ENCODE measurements at regions not wholly inside any gene's neighbourhood (a gene's known extent, or its start where the extent isn't known, plus 50 kb on each side); places are given as distances from the start of the nearest gene placed in this dataset.

DNA sequence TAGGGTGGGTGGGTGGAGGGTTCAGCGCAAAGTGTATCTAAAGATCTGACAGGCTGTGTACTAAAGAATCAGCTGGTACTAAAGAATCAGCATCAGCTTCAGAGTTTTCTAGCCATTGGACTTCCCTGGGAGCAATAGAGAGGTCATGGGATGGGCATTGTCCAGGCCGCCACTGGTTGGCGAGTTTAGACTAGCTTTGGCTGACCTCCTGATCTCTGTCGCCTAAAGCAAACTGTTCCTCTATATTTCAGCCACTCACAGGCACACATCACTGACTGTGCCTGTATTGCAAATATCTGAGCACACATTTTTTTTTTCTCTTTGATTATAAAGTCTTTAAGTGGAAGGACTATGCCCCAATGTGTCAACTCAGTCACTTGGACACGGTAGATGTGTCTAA lies 267.8 kb upstream of the SKOR2 start:
- H3K79me2 ChIP-seq (ENCODE audit: insufficient read depth, low read length): no peaks in the 10 kb centered on the region
- H3K27me3 ChIP-seq (ENCODE audit: control insufficient read depth in 2 of 2, insufficient read depth in 2 of 2, low read length in 2 of 2): no peaks in the 10 kb centered on the region
- peaks cover 0 to 12% (median 3%) of the 10 kb centered on the region in 7 donors for H3K9me3 Mint-ChIP-seq
- no peaks in the 10 kb centered on the region for H3K4me1 ChIP-seq (ENCODE audit: control insufficient read depth in 1 of 2, insufficient read depth in 2 of 2, low read length in 2 of 2)
- H3K4me3 Mint-ChIP-seq: no peak overlapping the region
- no peaks in the 10 kb centered on the region for H4K20me1 ChIP-seq (ENCODE audit: insufficient read depth, low read length)
- H3K36me3 ChIP-seq (replicated peaks in 1 of 2; ENCODE audit: control insufficient read depth in 1 of 2, insufficient read depth in 2 of 2, low read length in 2 of 2): no peaks in the 10 kb centered on the region
- no peak overlapping the region for H3K4me2 ChIP-seq (replicated peaks; ENCODE audit: extremely low read depth, low read length, poor library complexity, severe bottlenecking)
- TF ChIP-seq, protein P1, sequence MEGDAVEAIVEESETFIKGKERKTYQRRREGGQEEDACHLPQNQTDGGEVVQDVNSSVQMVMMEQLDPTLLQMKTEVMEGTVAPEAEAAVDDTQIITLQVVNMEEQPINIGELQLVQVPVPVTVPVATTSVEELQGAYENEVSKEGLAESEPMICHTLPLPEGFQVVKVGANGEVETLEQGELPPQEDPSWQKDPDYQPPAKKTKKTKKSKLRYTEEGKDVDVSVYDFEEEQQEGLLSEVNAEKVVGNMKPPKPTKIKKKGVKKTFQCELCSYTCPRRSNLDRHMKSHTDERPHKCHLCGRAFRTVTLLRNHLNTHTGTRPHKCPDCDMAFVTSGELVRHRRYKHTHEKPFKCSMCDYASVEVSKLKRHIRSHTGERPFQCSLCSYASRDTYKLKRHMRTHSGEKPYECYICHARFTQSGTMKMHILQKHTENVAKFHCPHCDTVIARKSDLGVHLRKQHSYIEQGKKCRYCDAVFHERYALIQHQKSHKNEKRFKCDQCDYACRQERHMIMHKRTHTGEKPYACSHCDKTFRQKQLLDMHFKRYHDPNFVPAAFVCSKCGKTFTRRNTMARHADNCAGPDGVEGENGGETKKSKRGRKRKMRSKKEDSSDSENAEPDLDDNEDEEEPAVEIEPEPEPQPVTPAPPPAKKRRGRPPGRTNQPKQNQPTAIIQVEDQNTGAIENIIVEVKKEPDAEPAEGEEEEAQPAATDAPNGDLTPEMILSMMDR (IDR thresholded peaks at IDR 0.05): no peak
- no peak overlapping the region for H2AFZ ChIP-seq (ENCODE audit: insufficient read depth, low read depth, low read length, poor library complexity, severe bottlenecking)
- H3K4me3 ChIP-seq (replicated peaks in 1 of 3; ENCODE audit: low read depth in 2 of 3, low read length in 3 of 3): no peak overlapping the region
- H3K36me3 Mint-ChIP-seq: no peaks in the 10 kb centered on the region
- H3K9ac ChIP-seq (ENCODE audit: insufficient read depth, low read length, poor library complexity, severe bottlenecking): no peak overlapping the region
- H3K27me3 Mint-ChIP-seq (ENCODE audit: low read depth in 3 of 3): peaks cover 1 to 4% (median 3%) of the 10 kb centered on the region in 3 donors
- intact Hi-C loops (cut with micrococcal nuclease): no loop called here
- H3K27ac Mint-ChIP-seq: no peak overlapping the region
- no peaks in the 10 kb centered on the region for H3K9me3 ChIP-seq (replicated peaks in 1 of 2; ENCODE audit: control insufficient read depth in 1 of 2, insufficient read depth in 1 of 2, low read length in 2 of 2)
- no peaks in the 10 kb centered on the region for H3K4me1 Mint-ChIP-seq
- no peak for DNase-seq
- no peak overlapping the region for H3K27ac ChIP-seq (ENCODE audit: low read depth in 1 of 2, low read length in 2 of 2)
- WGBS (ENCODE audit: insufficient coverage): 86% methylated on average over 2 of the region's 5 CpGs

DNA sequence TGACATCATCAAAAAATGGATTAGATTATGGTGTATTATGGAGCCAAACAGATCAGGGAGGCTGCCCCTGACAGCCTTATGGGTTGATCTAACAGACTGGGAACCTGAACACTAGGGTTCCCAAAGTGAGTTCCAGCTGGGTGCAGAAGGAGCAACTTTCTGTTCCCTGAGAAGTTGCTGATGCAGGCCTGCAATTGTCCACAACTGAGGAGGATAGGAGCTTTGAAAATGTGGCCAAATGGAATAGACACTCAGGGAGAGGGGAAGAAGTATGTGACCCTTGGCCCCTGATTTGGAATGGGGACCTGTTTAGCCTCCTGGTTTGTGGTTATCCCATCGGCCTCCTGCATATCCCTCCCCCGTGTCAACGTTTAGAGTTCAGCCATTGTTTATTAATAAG lies 262.2 kb upstream of the SKOR2 start:
- H3K27ac Mint-ChIP-seq: no peak overlapping the region
- H2AFZ ChIP-seq (ENCODE audit: insufficient read depth, low read depth, low read length, poor library complexity, severe bottlenecking): no peak overlapping the region
- WGBS (ENCODE audit: insufficient coverage): no CpG with 5 or more reads among the region's 3 CpGs

More for the DNA sequence above, 262.2 kb upstream of the SKOR2 start:
- Mint-ChIP-seq H3K4me3 (no peak overlapping the region), H3K9me3 (peaks cover 0 to 5% (median 4%) of the 10 kb centered on the region in 7 donors), H3K36me3 (no peaks in the 10 kb centered on the region), H3K4me1 (no peaks in the 10 kb centered on the region), H3K27me3 (ENCODE audit: low read depth in 3 of 3) (peaks cover under 1 to 3% (median 2%) of the 10 kb centered on the region in 3 donors)
- Histone ChIP-seq H4K20me1 (ENCODE audit: insufficient read depth, low read length) (no peaks in the 10 kb centered on the region), H3K79me2 (ENCODE audit: insufficient read depth, low read length) (no peaks in the 10 kb centered on the region), H3K9me3 (replicated peaks in 1 of 2; ENCODE audit: control insufficient read depth in 1 of 2, insufficient read depth in 1 of 2, low read length in 2 of 2) (no peaks in the 10 kb centered on the region), H3K4me3 (replicated peaks in 1 of 3; ENCODE audit: low read depth in 2 of 3, low read length in 3 of 3) (no peak overlapping the region), H3K27me3 (ENCODE audit: control insufficient read depth in 2 of 2, insufficient read depth in 2 of 2, low read length in 2 of 2) (no peaks in the 10 kb centered on the region), H3K4me2 (replicated peaks; ENCODE audit: extremely low read depth, low read length, poor library complexity, severe bottlenecking) (no peak overlapping the region), H3K4me1 (ENCODE audit: control insufficient read depth in 1 of 2, insufficient read depth in 2 of 2, low read length in 2 of 2) (no peaks in the 10 kb centered on the region), H3K9ac (ENCODE audit: insufficient read depth, low read length, poor library complexity, severe bottlenecking) (no peak overlapping the region), H3K36me3 (replicated peaks in 1 of 2; ENCODE audit: control insufficient read depth in 1 of 2, insufficient read depth in 2 of 2, low read length in 2 of 2) (no peaks in the 10 kb centered on the region), H3K27ac (ENCODE audit: low read depth in 1 of 2, low read length in 2 of 2) (no peak overlapping the region)
- no peak for DNase-seq
- TF ChIP-seq, protein P1 (IDR thresholded peaks at IDR 0.05): no peak
- intact Hi-C loops (cut with micrococcal nuclease): no loop called here
